K562 (cell line): ENCODE measurements at regions not wholly inside any gene's neighbourhood (a gene's known extent, or its start where the extent isn't known, plus 50 kb on each side); places are given as distances from the start of the nearest gene placed in this dataset.
A peak's percentile ranks its signal among the peaks of the same experiment; 100 is the strongest.

Experiments
- ATF1 ChIP-seq, 2 experiments: fragments of 450-650 bp in 1 of 2; IDR thresholded peaks; 2 replicates each; pipeline ENCODE4 v1.6.1; 2016; ENCODE audit warnings: missing compliant biosample characterization in 1 of 2, missing genetic modification characterization in 1 of 2
- ATF7 ChIP-seq: fragments of 450-650 bp; IDR thresholded peaks from 2 replicates; pipeline ENCODE4 v1.7.1; 2014; ENCODE audit warnings: mild to moderate bottlenecking, moderate library complexity
- CBFA2T3 ChIP-seq: fragments of 450-650 bp; IDR thresholded peaks from 2 replicates; pipeline ENCODE4 v1.6.1; 2017
- CBX5 ChIP-seq: IDR thresholded peaks from 2 replicates; pipeline ENCODE4 v1.6.1; 2014; ENCODE audit warnings: low read depth, borderline replicate concordance
- CBX8 ChIP-seq: fragments of 200-600 bp; sonication (generic); IDR thresholded peaks from 2 replicates; pipeline ENCODE4 v1.6.1; 2012; ENCODE audit warnings: borderline replicate concordance, mixed run types, low read depth, mild to moderate bottlenecking, moderate library complexity, mixed read lengths, low read length, control low read depth, inconsistent platforms; ENCODE audit not compliant: poor library complexity, severe bottlenecking; ENCODE audit errors: extremely low read depth
- CREB1 ChIP-seq, 2 experiments: sonication (generic) in 1 of 2; formaldehyde crosslinking in 1 of 2; IDR thresholded peaks; 2 replicates each; pipeline versions ENCODE4 v1.6.1 to v1.8.0; 2012 to 2022; ENCODE audit warnings: inconsistent platforms in 1 of 2, mild to moderate bottlenecking in 1 of 2, missing genetic modification reagents in 1 of 2, moderate library complexity in 1 of 2
- GABPB1 ChIP-seq: sonication (generic); formaldehyde crosslinking; IDR thresholded peaks from 2 replicates; pipeline ENCODE4 v1.8.0; 2022; ENCODE audit warnings: mild to moderate bottlenecking, missing genetic modification reagents
- KDM1A ChIP-seq, 2 experiments: fragments of 450-650 bp; IDR thresholded peaks; 2 replicates each; pipeline ENCODE4 v1.6.1; 2016; ENCODE audit warnings: mild to moderate bottlenecking in 2 of 2
- MCM3 ChIP-seq: fragments of 450-650 bp; IDR thresholded peaks from 2 replicates; pipeline ENCODE4 v1.6.1; 2016
- MYC ChIP-seq, 2 experiments: fragments of 250-450 bp in 1 of 2; sonication (Bioruptor Pico) in 1 of 2; IDR thresholded peaks; 2 replicates each; pipeline versions ENCODE4 v1.5.1 to v1.6.1; 2012 to 2021; ENCODE audit warnings: low read depth in 2 of 2, borderline replicate concordance in 1 of 2, improper control_type of control experiment in 1 of 2, low read length in 1 of 2, mild to moderate bottlenecking in 1 of 2, moderate library complexity in 1 of 2
- NRF1 ChIP-seq, 2 experiments: fragments of 450-650 bp; IDR thresholded peaks in 1 of 2; conservative IDR thresholded peaks in 1 of 2; 2 replicates each; pipeline ENCODE4 v1.6.1; 2014; ENCODE audit warnings: mild to moderate bottlenecking in 2 of 2
- SMAD4 ChIP-seq: fragments of 250-450 bp; sonication (Bioruptor Pico); conservative IDR thresholded peaks from 2 replicates; pipeline ENCODE4 v1.8.0; 2021; ENCODE audit warnings: inconsistent platforms, mild to moderate bottlenecking, moderate library complexity
- SMARCA4 ChIP-seq: fragments of 450-650 bp; IDR thresholded peaks from 2 replicates; pipeline ENCODE4 v1.6.1; 2016
- SMARCA5 ChIP-seq: fragments of 450-650 bp; IDR thresholded peaks from 2 replicates; pipeline ENCODE4 v1.6.1; 2016
- SMARCC2 ChIP-seq: fragments of 450-650 bp; IDR thresholded peaks from 2 replicates; pipeline ENCODE4 v1.6.1; 2017; ENCODE audit warnings: antibody characterized with exemption, moderate library complexity, mild to moderate bottlenecking, low read depth
- TEAD2 ChIP-seq: fragments of 450-650 bp; IDR thresholded peaks from 2 replicates; pipeline ENCODE4 v1.6.1; 2016; ENCODE audit warnings: missing genetic modification characterization, control low read depth, missing compliant biosample characterization
- ZBED1 ChIP-seq: IDR thresholded peaks from 2 replicates; pipeline ENCODE4 v1.6.1; 2014
- ZNF354B ChIP-seq: fragments of 250-450 bp; sonication (Bioruptor Pico); IDR thresholded peaks from 2 replicates; pipeline ENCODE4 v1.4.0; 2020
- ZNF57 ChIP-seq: fragments of 450-650 bp; formaldehyde crosslinking; IDR thresholded peaks from 2 replicates; pipeline ENCODE4 v1.4.0; 2020; ENCODE audit warnings: mild to moderate bottlenecking, moderate library complexity
- ZNF644 ChIP-seq: fragments of 200-800 bp; sonication (Bioruptor generic); IDR thresholded peaks from 2 replicates; pipeline ENCODE4 v1.6.1; 2016; ENCODE audit warnings: low read depth, missing genetic modification characterization, missing compliant biosample characterization
- TF ChIP-seq, protein P1 (sequence below): sonication (generic); formaldehyde crosslinking; IDR thresholded peaks from 2 replicates; pipeline ENCODE4 v1.8.0; 2022; ENCODE audit warnings: missing genetic modification reagents, mild to moderate bottlenecking, borderline replicate concordance
- TF ChIP-seq, protein P2 (sequence below): fragments of 200-400 bp; formaldehyde crosslinking; IDR thresholded peaks from 2 replicates; pipeline ENCODE4 v1.6.1; 2017; ENCODE audit warnings: mild to moderate bottlenecking, low read depth, low read length, moderate library complexity
- TF ChIP-seq, protein P3 (sequence below): fragments of 250-450 bp; sonication (Bioruptor Pico); IDR thresholded peaks from 2 replicates; pipeline ENCODE4 v1.4.0; 2020

DNA sequence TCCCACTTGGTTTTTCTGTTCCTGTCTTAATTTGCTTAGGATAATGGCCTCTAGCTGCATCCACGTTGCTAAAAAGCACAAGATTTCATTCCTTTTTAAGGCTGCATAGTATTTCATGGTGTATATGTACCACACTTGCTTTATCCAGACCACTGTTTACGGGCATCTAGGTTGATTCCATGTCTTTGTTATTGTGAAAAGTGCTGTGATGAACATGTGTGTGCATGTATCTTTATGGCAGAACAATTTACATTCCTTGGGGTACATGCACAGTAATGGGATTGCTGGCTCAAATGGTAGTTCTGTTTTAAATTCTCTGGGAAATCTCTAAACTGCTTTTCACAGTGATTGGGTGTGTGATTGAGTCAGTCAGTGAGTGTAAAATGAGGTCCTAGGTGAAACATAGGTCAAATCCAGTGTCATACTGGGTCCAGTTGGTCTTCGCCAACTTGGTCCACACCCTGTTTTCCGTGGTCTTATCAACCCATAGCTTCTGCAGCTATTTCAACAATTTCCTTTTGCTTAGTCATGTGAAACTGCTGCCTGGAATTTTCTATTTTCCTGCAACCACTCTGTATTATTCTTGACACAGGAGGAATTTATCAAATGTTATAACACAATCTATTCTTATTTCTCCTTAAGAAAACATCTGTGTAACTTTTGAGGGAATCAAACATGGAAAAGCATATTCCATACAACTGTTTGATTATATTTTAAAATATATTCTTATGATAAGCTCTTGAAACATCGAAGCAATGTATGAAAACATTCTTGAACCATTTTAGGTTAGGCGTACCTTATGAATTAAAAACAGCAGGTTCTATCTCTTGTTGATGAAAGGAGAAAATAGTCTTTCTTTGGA, 82.9 kb downstream of the ADCYAP1 start (continued):
- TF ChIP-seq CREB1 (IDR thresholded peaks at IDR 0.05): no peak
- no peak for TF ChIP-seq CREB1 (CRISPR knock-in tag; IDR thresholded peaks at IDR 0.05)
- TF ChIP-seq CBX8: no peak
- TF ChIP-seq, protein P1, sequence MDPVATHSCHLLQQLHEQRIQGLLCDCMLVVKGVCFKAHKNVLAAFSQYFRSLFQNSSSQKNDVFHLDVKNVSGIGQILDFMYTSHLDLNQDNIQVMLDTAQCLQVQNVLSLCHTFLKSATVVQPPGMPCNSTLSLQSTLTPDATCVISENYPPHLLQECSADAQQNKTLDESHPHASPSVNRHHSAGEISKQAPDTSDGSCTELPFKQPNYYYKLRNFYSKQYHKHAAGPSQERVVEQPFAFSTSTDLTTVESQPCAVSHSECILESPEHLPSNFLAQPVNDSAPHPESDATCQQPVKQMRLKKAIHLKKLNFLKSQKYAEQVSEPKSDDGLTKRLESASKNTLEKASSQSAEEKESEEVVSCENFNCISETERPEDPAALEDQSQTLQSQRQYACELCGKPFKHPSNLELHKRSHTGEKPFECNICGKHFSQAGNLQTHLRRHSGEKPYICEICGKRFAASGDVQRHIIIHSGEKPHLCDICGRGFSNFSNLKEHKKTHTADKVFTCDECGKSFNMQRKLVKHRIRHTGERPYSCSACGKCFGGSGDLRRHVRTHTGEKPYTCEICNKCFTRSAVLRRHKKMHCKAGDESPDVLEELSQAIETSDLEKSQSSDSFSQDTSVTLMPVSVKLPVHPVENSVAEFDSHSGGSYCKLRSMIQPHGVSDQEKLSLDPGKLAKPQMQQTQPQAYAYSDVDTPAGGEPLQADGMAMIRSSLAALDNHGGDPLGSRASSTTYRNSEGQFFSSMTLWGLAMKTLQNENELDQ (CRISPR knock-in tag): no peak
- TF ChIP-seq ZNF57 (CRISPR knock-in tag): no peak
- TF ChIP-seq ATF7: peak; percentile 80
- TF ChIP-seq NRF1 (conservative IDR thresholded peaks at IDR 0.05 in 1 of 2, IDR thresholded peaks at IDR 0.05 in 1 of 2): no peak; a peak in 1 of 4 replicates
- 0 out of 2 replicates have a peak, but pooled peaks have one; percentile 7 for TF ChIP-seq CBX5
- peak; percentile 80 for TF ChIP-seq SMAD4
- no peak for TF ChIP-seq MCM3
- peak; percentile 93 for TF ChIP-seq CBFA2T3
- TF ChIP-seq, protein P2, sequence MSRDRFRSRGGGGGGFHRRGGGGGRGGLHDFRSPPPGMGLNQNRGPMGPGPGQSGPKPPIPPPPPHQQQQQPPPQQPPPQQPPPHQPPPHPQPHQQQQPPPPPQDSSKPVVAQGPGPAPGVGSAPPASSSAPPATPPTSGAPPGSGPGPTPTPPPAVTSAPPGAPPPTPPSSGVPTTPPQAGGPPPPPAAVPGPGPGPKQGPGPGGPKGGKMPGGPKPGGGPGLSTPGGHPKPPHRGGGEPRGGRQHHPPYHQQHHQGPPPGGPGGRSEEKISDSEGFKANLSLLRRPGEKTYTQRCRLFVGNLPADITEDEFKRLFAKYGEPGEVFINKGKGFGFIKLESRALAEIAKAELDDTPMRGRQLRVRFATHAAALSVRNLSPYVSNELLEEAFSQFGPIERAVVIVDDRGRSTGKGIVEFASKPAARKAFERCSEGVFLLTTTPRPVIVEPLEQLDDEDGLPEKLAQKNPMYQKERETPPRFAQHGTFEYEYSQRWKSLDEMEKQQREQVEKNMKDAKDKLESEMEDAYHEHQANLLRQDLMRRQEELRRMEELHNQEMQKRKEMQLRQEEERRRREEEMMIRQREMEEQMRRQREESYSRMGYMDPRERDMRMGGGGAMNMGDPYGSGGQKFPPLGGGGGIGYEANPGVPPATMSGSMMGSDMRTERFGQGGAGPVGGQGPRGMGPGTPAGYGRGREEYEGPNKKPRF: no peak
- TF ChIP-seq, protein P3, sequence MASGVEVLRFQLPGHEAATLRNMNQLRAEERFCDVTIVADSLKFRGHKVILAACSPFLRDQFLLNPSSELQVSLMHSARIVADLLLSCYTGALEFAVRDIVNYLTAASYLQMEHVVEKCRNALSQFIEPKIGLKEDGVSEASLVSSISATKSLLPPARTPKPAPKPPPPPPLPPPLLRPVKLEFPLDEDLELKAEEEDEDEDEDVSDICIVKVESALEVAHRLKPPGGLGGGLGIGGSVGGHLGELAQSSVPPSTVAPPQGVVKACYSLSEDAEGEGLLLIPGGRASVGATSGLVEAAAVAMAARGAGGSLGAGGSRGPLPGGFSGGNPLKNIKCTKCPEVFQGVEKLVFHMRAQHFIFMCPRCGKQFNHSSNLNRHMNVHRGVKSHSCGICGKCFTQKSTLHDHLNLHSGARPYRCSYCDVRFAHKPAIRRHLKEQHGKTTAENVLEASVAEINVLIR (CRISPR knock-in tag): peak; percentile 55
- peak; percentile 64 for TF ChIP-seq MYC (IDR thresholded peaks at IDR 0.05; ENCODE audit: low read depth, low read length)
- no peak for TF ChIP-seq MYC (CRISPR knock-in tag; IDR thresholded peaks at IDR 0.05; ENCODE audit: borderline replicate concordance, low read depth)
- TF ChIP-seq GABPB1 (CRISPR knock-in tag): no peak
- TF ChIP-seq ZNF354B (CRISPR knock-in tag): no peak
- no peak for TF ChIP-seq ATF1 (CRISPR knock-in tag; IDR thresholded peaks at IDR 0.05)
- peak; percentile 78 for TF ChIP-seq ATF1 (tag; IDR thresholded peaks at IDR 0.05)
- TF ChIP-seq SMARCA5: peak; percentile 60; the same call in 1 of the 2 replicates
- peak; percentile 100 for TF ChIP-seq KDM1A (IDR thresholded peaks at IDR 0.05)
- peak; percentile 93 for TF ChIP-seq SMARCA4
- peak; percentile 68; the same call in 1 of the 2 replicates for TF ChIP-seq ZNF644 (tag)
- TF ChIP-seq SMARCC2: peak; percentile 90
- TF ChIP-seq TEAD2: peak; percentile 87
- TF ChIP-seq ZBED1: no peak
